ENCODE measurements at regions not wholly inside any gene's neighbourhood (a gene's known extent, or its start where the extent isn't known, plus 50 kb on each side); places are given as distances from the start of the nearest gene placed in this dataset.

DNA sequence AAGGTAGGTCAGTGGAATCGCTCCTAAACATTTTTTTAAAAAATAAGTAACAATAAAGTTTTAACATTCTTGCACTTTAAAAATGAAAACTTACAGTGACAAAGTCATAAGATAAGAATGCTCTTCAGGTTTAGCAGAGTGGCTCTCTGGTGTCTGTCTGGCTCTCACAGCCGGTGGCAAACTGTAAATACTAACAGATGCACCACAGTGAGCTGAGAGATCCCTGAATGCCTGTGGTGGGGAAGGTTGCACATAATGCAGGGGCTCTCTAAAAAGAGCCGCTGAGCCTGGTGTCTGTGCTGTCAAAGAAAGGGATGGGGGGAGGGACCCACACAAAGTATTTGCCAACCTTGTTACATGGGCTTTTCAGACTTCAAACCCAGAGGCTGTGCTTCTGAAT lies 498.3 kb downstream of the CCSER2 start:
- no peak overlapping the region for H3K4me3 ChIP-seq (ENCODE audit: low read depth, poor library complexity, severe bottlenecking)
- no peak for TF ChIP-seq CTCF (IDR thresholded peaks at IDR 0.05)
- TF ChIP-seq POLR2A (IDR thresholded peaks at IDR 0.05), result no peak
- no peak for DNase-seq (ENCODE audit: low spot score in 2 of 2)
- 61 to 67% methylated on average over 3 of the region's 3 CpGs for WGBS, 2 donors
- intact Hi-C loops (cut with DNase I; ENCODE audit: low total_unique reads), result no loop called here

DNA sequence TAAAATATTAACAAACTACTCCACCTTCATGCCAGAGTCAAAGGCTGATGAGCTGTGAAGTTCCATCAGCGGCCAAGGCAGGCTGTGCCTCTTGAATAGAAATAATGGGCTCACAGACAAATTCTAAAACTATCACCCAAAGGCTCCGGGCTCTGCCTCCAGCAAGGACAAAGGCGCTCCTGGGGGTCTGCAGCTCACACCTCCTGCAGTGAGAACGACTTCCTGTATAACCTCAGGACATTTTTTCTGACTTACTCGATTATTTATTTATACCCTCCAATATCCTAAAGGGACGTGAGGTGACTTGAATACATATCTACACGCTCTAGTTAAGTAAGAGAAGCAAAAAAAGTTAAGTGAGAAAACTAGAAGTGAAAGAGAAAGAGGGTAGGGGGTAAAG lies 500.7 kb downstream of the CCSER2 start:
- intact Hi-C loops (cut with DNase I; ENCODE audit: low total_unique reads), result no loop called here
- no peak for TF ChIP-seq POLR2A (IDR thresholded peaks at IDR 0.05)
- no peak for TF ChIP-seq CTCF (IDR thresholded peaks at IDR 0.05)
- H3K4me3 ChIP-seq (ENCODE audit: low read depth, poor library complexity, severe bottlenecking), result no peak overlapping the region
- WGBS, 2 donors, result 53 to 68% methylated on average over 7 of the region's 7 CpGs
- DNase-seq (ENCODE audit: low spot score in 2 of 2), result no peak

DNA sequence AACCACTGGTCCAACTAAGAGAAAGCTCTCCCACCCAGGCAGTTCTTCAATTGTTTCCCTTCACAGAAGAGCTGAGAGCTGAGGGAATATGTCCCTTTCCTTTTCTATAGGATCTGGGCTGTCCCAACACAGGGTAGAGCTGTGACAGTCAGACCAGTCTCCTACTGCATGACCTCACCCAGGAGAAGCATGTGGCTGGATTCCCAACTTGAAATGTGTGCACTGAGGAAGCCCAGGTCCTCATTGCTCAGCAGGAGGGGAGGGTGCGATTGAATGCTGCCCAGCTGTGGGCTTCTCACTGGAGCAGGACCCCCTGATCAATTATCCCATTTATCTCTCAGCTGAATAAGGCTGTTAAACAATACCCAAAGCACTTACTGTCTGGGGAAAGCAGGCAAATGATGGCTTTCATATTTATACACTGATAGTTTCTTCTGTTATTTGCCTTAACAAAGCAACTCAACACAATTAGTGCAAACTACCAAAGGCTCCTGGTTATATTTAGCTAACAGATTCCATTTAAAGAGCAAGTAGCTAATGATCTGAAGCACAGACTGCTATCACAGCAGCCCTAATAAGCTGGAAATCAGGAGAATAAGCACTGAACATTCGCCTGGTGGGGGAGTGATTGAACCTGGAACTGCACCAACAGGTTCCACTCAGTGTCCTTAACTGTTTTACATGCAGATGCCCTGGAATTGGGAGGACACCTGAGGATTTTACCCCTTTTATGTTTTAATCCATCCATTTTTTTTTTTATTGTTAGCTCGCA lies 508.8 kb downstream of the CCSER2 start:
- TF ChIP-seq CTCF (IDR thresholded peaks at IDR 0.05) (no peak), POLR2A (IDR thresholded peaks at IDR 0.05) (no peak)

GRCh38 chr10:84837877-84838276 lies 509.5 kb downstream of the CCSER2 start:
- no peak for DNase-seq (ENCODE audit: low spot score in 2 of 2)
- TF ChIP-seq POLR2A (IDR thresholded peaks at IDR 0.05) (no peak), CTCF (IDR thresholded peaks at IDR 0.05) (no peak)
- WGBS, 2 donors, result 67 to 71% methylated on average over 10 of the region's 10 CpGs
- intact Hi-C loops (cut with DNase I; ENCODE audit: low total_unique reads), result no loop called here
- H3K4me3 ChIP-seq (ENCODE audit: low read depth, poor library complexity, severe bottlenecking), result no peak overlapping the region

More for the DNA sequence above, 508.8 kb downstream of the CCSER2 start:
- DNase-seq (ENCODE audit: low spot score in 2 of 2), result no peak
- intact Hi-C loops (cut with DNase I; ENCODE audit: low total_unique reads), result no loop called here
- WGBS, 2 donors, result 65 to 72% methylated on average over 3 of the region's 3 CpGs
- no peak overlapping the region for H3K4me3 ChIP-seq (ENCODE audit: low read depth, poor library complexity, severe bottlenecking)

GRCh38 chr10:84838851-84839250 lies 510.5 kb downstream of the CCSER2 start:
- H3K4me3 ChIP-seq (ENCODE audit: low read depth, poor library complexity, severe bottlenecking), result no peak overlapping the region
- no peak for DNase-seq (ENCODE audit: low spot score in 2 of 2)
- WGBS, 2 donors, result 85 to 88% methylated on average over 6 of the region's 6 CpGs
- no peak for TF ChIP-seq POLR2A (IDR thresholded peaks at IDR 0.05)
- TF ChIP-seq CTCF (IDR thresholded peaks at IDR 0.05), result no peak
- intact Hi-C loops (cut with DNase I; ENCODE audit: low total_unique reads), result no loop called here

GRCh38 chr10:84842593-84842992 lies 514.2 kb downstream of the CCSER2 start:
- H3K4me3 ChIP-seq (ENCODE audit: low read depth, poor library complexity, severe bottlenecking), result no peak overlapping the region
- intact Hi-C loops (cut with DNase I; ENCODE audit: low total_unique reads), result no loop called here
- no peak for DNase-seq (ENCODE audit: low spot score in 2 of 2)
- TF ChIP-seq CTCF (IDR thresholded peaks at IDR 0.05), result no peak

Data from lower leg skin (tissue), 4 donors.